Liver (tissue), 8 donors: ENCODE measurements at regions not wholly inside any gene's neighbourhood (a gene's known extent, or its start where the extent isn't known, plus 50 kb on each side); places are given as distances from the start of the nearest gene placed in this dataset.

ENCODE experiments used
- DNase-seq: peaks from one replicate; pipeline ENCODE4 v3.0.0-alpha.2; 2017; ENCODE audit warnings: low spot score
- H3K27ac ChIP-seq, 2 donors: one replicate each; pipeline ENCODE4 v1.7.0; 2013; ENCODE audit warnings: inconsistent platforms in 2 of 2, low read length in 2 of 2, control low read depth in 1 of 2, low read depth in 1 of 2, mild to moderate bottlenecking in 1 of 2
- H3K27me3 ChIP-seq, 4 donors: one replicate each; pipeline versions ENCODE4 v1.6.1 to v1.7.0; 2013; ENCODE audit warnings: low read length in 3 of 4, inconsistent platforms in 1 of 4, mild to moderate bottlenecking in 1 of 4, moderate library complexity in 1 of 4; ENCODE audit not compliant: control insufficient read depth in 4 of 4, insufficient read depth in 4 of 4
- H3K36me3 ChIP-seq, 4 donors: one replicate each; pipeline versions ENCODE4 v1.6.1 to v1.7.0; 2013; ENCODE audit warnings: low read length in 3 of 4, mild to moderate bottlenecking in 3 of 4, low read depth in 1 of 4, moderate library complexity in 1 of 4; ENCODE audit not compliant: control insufficient read depth in 4 of 4, insufficient read depth in 3 of 4
- H3K4me1 ChIP-seq, 4 donors: one replicate each; pipeline versions ENCODE4 v1.6.1 to v1.7.0; 2013; ENCODE audit warnings: low read length in 3 of 4, mild to moderate bottlenecking in 3 of 4, moderate library complexity in 1 of 4; ENCODE audit not compliant: control insufficient read depth in 4 of 4, insufficient read depth in 4 of 4
- H3K4me3 ChIP-seq, 3 donors: one replicate each; pipeline versions ENCODE4 v1.6.1 to v1.7.0; 2013; ENCODE audit warnings: low read length in 3 of 3, control low read depth in 1 of 3, low read depth in 1 of 3, mild to moderate bottlenecking in 1 of 3
- H3K9ac ChIP-seq, 2 donors: one replicate each; pipeline ENCODE4 v1.7.0; 2013; ENCODE audit warnings: low read length in 2 of 2, mild to moderate bottlenecking in 2 of 2, moderate library complexity in 2 of 2, control low read depth in 1 of 2, low read depth in 1 of 2
- H3K9me3 ChIP-seq, 4 donors: one replicate each; pipeline versions ENCODE4 v1.6.1 to v1.7.0; 2013; ENCODE audit warnings: low read length in 3 of 4; ENCODE audit not compliant: control insufficient read depth in 4 of 4
- ATF3 ChIP-seq: IDR thresholded peaks from 2 replicates; pipeline ENCODE4 v1.6.1; 2016; ENCODE audit warnings: antibody characterized with exemption
- EGR1 ChIP-seq, 2 donors: IDR thresholded peaks; 2 replicates each; pipeline ENCODE4 v1.6.1; 2016 to 2018; ENCODE audit warnings: antibody characterized with exemption in 2 of 2, low read depth in 2 of 2
- FOXA1 ChIP-seq: IDR thresholded peaks from 2 replicates; pipeline ENCODE4 v1.6.1; 2016; ENCODE audit warnings: antibody characterized with exemption
- FOXA2 ChIP-seq: IDR thresholded peaks from 2 replicates; pipeline ENCODE4 v1.6.1; 2016; ENCODE audit warnings: antibody characterized with exemption
- GABPA ChIP-seq, 2 donors: IDR thresholded peaks in 1 of 2; conservative IDR thresholded peaks in 1 of 2; 2 replicates each; pipeline ENCODE4 v1.6.1; 2016; ENCODE audit warnings: antibody characterized with exemption in 2 of 2, mild to moderate bottlenecking in 1 of 2, moderate library complexity in 1 of 2
- HNF4A ChIP-seq, 2 donors: conservative IDR thresholded peaks; 2 replicates each; pipeline ENCODE4 v1.6.1; 2016; ENCODE audit warnings: antibody characterized with exemption in 2 of 2, mild to moderate bottlenecking in 2 of 2
- HNF4G ChIP-seq: IDR thresholded peaks from 2 replicates; pipeline ENCODE4 v1.6.1; 2016; ENCODE audit warnings: antibody characterized with exemption
- JUND ChIP-seq, 2 donors: IDR thresholded peaks; 2 replicates each; pipeline ENCODE4 v1.6.1; 2016; ENCODE audit warnings: antibody characterized with exemption in 2 of 2
- MAX ChIP-seq: IDR thresholded peaks from 2 replicates; pipeline ENCODE4 v1.6.1; 2016; ENCODE audit warnings: antibody characterized with exemption
- NR2F2 ChIP-seq: IDR thresholded peaks from 2 replicates; pipeline ENCODE4 v1.6.1; 2016; ENCODE audit warnings: antibody characterized with exemption
- RAD21 ChIP-seq, 2 donors: IDR thresholded peaks; 2 replicates each; pipeline ENCODE4 v1.6.1; 2016; ENCODE audit warnings: antibody characterized with exemption in 2 of 2, mild to moderate bottlenecking in 2 of 2
- REST ChIP-seq: IDR thresholded peaks from 2 replicates; pipeline ENCODE4 v1.6.1; 2016; ENCODE audit warnings: antibody characterized with exemption, mild to moderate bottlenecking
- RXRA ChIP-seq, 2 donors: IDR thresholded peaks; 2 replicates each; pipeline ENCODE4 v1.6.1; 2017 to 2018; ENCODE audit warnings: antibody characterized with exemption in 2 of 2, mild to moderate bottlenecking in 1 of 2
- SP1 ChIP-seq: IDR thresholded peaks from 2 replicates; pipeline ENCODE4 v1.6.1; 2018; ENCODE audit warnings: antibody characterized with exemption, mild to moderate bottlenecking
- TAF1 ChIP-seq: conservative IDR thresholded peaks from 2 replicates; pipeline ENCODE4 v1.6.1; 2016; ENCODE audit warnings: antibody characterized with exemption, mild to moderate bottlenecking
- YY1 ChIP-seq: IDR thresholded peaks from 2 replicates; pipeline ENCODE4 v1.6.1; 2016; ENCODE audit warnings: antibody characterized with exemption, mild to moderate bottlenecking
- ZBTB33 ChIP-seq: IDR thresholded peaks from 2 replicates; pipeline ENCODE4 v1.6.1; 2016; ENCODE audit warnings: antibody characterized with exemption
- WGBS: extraction: QIAGEN DNeasy Blood & Tissue Kit; methylation state at CpG from one replicate; pipeline ENCODE4 v1.1.7; 2013; 5-methylcytosine and 5-hydroxymethylcytosine counted together
- TF ChIP-seq, protein P1 (sequence below): fragments of 150-350 bp; IDR thresholded peaks from 2 replicates; pipeline ENCODE4 v1.5.1; 2017; ENCODE audit warnings: improper control_type of control experiment, low read depth, low read length; ENCODE audit not compliant: missing input control
- donor health status: healthy.
- donor health status: healthy.
- donor health status: healthy.
- donor health status: healthy.
- donor health status: healthy.

DNA sequence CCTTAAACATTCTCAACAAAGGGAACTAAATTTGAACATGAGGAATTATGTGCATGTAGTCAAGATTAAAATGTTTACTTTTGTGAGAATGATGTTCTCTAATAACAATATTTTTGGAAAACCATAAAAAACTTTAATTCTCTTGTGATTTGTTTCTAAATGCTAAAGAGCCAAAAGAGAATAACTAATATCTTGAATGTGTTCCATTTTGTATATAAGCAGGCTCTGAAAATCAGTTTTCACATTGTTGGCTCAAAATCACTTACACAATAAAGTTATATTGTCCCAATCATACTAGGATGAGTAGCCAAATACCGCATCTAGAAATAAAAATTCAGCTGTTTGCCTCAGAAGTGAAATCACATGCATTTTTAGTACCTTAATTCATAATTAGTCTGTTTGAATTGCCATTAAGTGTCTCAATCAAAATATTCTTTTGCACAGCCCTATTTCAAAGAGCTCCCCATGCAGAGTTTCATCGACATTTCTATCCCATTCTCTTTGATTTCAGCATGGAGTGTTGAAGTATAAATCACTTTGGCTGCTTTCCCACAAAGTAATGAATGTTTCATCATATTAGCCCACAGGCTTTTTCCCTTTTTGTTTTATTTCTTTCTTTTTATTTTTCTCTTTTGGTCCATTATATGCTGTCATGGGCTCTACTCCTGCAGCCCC, 420.3 kb upstream of the POM121L12 start:
- Histone ChIP-seq H3K27me3 (no peaks in the 10 kb centered on the region), H3K4me3 (no peak overlapping the region), H3K9me3 (no peaks in the 10 kb centered on the region), H3K27ac (no peak overlapping the region), H3K9ac (no peak overlapping the region), H3K36me3 (no peaks in the 10 kb centered on the region), H3K4me1 (no peaks in the 10 kb centered on the region)
- TF ChIP-seq REST (no peak), EGR1 (IDR thresholded peaks at IDR 0.05; ENCODE audit: low read depth in 2 of 2) (no peak), SP1 (no peak), TAF1 (no peak), NR2F2 (no peak), FOXA2 (no peak), YY1 (no peak), HNF4A (conservative IDR thresholded peaks at IDR 0.05) (no peak), JUND (IDR thresholded peaks at IDR 0.05) (no peak), HNF4G (no peak), ZBTB33 (no peak), RAD21 (IDR thresholded peaks at IDR 0.05) (no peak)
- TF ChIP-seq, protein P1, sequence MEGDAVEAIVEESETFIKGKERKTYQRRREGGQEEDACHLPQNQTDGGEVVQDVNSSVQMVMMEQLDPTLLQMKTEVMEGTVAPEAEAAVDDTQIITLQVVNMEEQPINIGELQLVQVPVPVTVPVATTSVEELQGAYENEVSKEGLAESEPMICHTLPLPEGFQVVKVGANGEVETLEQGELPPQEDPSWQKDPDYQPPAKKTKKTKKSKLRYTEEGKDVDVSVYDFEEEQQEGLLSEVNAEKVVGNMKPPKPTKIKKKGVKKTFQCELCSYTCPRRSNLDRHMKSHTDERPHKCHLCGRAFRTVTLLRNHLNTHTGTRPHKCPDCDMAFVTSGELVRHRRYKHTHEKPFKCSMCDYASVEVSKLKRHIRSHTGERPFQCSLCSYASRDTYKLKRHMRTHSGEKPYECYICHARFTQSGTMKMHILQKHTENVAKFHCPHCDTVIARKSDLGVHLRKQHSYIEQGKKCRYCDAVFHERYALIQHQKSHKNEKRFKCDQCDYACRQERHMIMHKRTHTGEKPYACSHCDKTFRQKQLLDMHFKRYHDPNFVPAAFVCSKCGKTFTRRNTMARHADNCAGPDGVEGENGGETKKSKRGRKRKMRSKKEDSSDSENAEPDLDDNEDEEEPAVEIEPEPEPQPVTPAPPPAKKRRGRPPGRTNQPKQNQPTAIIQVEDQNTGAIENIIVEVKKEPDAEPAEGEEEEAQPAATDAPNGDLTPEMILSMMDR, result no peak
- DNase-seq, result no peak
- 64% methylated on average over 2 of the region's 2 CpGs for WGBS

GRCh38 chr7:52609511-52609910, 425.9 kb upstream of the POM121L12 start:
- no peak overlapping the region for H3K4me3 ChIP-seq
- no peaks in the 10 kb centered on the region for H3K27me3 ChIP-seq
- no peak overlapping the region for H3K9ac ChIP-seq
- no peak overlapping the region for H3K27ac ChIP-seq
- H3K36me3 ChIP-seq, result no peaks in the 10 kb centered on the region
- no peak for DNase-seq
- 84% methylated on average over 6 of the region's 6 CpGs for WGBS
- H3K9me3 ChIP-seq, result no peaks in the 10 kb centered on the region
- H3K4me1 ChIP-seq, result no peaks in the 10 kb centered on the region
- no peak for TF ChIP-seq YY1
- no peak for TF ChIP-seq HNF4G
- no peak for TF ChIP-seq ZBTB33
- no peak for TF ChIP-seq NR2F2
- no peak for TF ChIP-seq FOXA1
- no peak for TF ChIP-seq JUND (IDR thresholded peaks at IDR 0.05)
- TF ChIP-seq EGR1 (IDR thresholded peaks at IDR 0.05; ENCODE audit: low read depth in 2 of 2), result no peak
- TF ChIP-seq SP1, result no peak
- no peak for TF ChIP-seq RAD21 (IDR thresholded peaks at IDR 0.05)
- TF ChIP-seq ATF3, result no peak
- TF ChIP-seq MAX, result no peak
- no peak for TF ChIP-seq REST
- no peak for TF ChIP-seq GABPA (IDR thresholded peaks at IDR 0.05 in 1 of 2, conservative IDR thresholded peaks at IDR 0.05 in 1 of 2)
- no peak for TF ChIP-seq TAF1
- no peak for TF ChIP-seq RXRA (IDR thresholded peaks at IDR 0.05)
- no peak for TF ChIP-seq HNF4A (conservative IDR thresholded peaks at IDR 0.05)
